ENCODE measurements at regions not wholly inside any gene's neighbourhood (a gene's known extent, or its start where the extent isn't known, plus 50 kb on each side); places are given as distances from the start of the nearest gene placed in this dataset.

- FAIRE-seq: no peak
- no peak for DNase-seq (ENCODE audit: low read depth, low spot score)
- CTCF ChIA-PET: no interaction called here
- intact Hi-C loops (cut with micrococcal nuclease; ENCODE audit: unreplicated experiment) (no loop called here), in situ Hi-C loops (cut with MboI) (no loop called here)
- H3K4me1 ChIP-seq (ENCODE audit: control insufficient read depth, insufficient read depth, low read length): no peaks in the 10 kb centered on the region
- no peaks in the 10 kb centered on the region for H3K27me3 ChIP-seq (replicated peaks in 1 of 2; ENCODE audit: control insufficient read depth in 2 of 2, insufficient read depth in 2 of 2, low read length in 1 of 2)
- TF ChIP-seq RB1 (IDR thresholded peaks at IDR 0.05; ENCODE audit: borderline replicate concordance): no peak
- no peak for TF ChIP-seq SMAD1 (IDR thresholded peaks at IDR 0.05; ENCODE audit: low read depth, partially characterized antibody)
- TF ChIP-seq ZNF24 (IDR thresholded peaks at IDR 0.05): no peak
- no peak for TF ChIP-seq EZH2 (IDR thresholded peaks at IDR 0.05; ENCODE audit: borderline replicate concordance, control insufficient read depth, low read depth, low read length)
- TF ChIP-seq ZZZ3 (IDR thresholded peaks at IDR 0.05; ENCODE audit: control insufficient read depth, insufficient read length, low read depth): no peak
- no peak for TF ChIP-seq NR2C2 (IDR thresholded peaks at IDR 0.05; ENCODE audit: borderline replicate concordance, control insufficient read depth, insufficient read length, low read depth)
- TF ChIP-seq KLF5 (IDR thresholded peaks at IDR 0.05; ENCODE audit: partially characterized antibody): no peak
- TF ChIP-seq MYC (IDR thresholded peaks at IDR 0.05; ENCODE audit: insufficient read depth, insufficient read length, insufficient replicate concordance, low read length, severe bottlenecking): no peak
- no peak for TF ChIP-seq ZBTB33 (IDR thresholded peaks at IDR 0.05)
- TF ChIP-seq CBX5 (IDR thresholded peaks at IDR 0.05; ENCODE audit: low read depth): no peak
- TF ChIP-seq POU2F2 (IDR thresholded peaks at IDR 0.05; ENCODE audit: borderline replicate concordance, low read depth, low read length): no peak
- TF ChIP-seq BCL11A (IDR thresholded peaks at IDR 0.05; ENCODE audit: low read depth, low read length): no peak
- no peak for TF ChIP-seq DPF2 (IDR thresholded peaks at IDR 0.05)
- no peak for TF ChIP-seq SMC3 (IDR thresholded peaks at IDR 0.05; ENCODE audit: borderline replicate concordance, low read length)
- ATAC-seq: no peak
- H3K79me2 ChIP-seq (ENCODE audit: control insufficient read depth, insufficient read depth, low read length): no peaks in the 10 kb centered on the region
- SMC1A ChIA-PET (ENCODE audit: uncharacterized antibody, unreplicated experiment): no interaction called here
- H4K20me1 ChIP-seq (ENCODE audit: control insufficient read depth, insufficient read depth): no peaks in the 10 kb centered on the region
- RAD21 ChIA-PET (ENCODE audit: unreplicated experiment): no interaction called here
- POLR2A ChIA-PET: no interaction called here
- H3K36me3 ChIP-seq (ENCODE audit: control insufficient read depth in 2 of 2, insufficient read depth in 2 of 2, low read length in 1 of 2): no peaks in the 10 kb centered on the region
- no peak overlapping the region for H3K27ac ChIP-seq (ENCODE audit: control insufficient read depth, insufficient read depth)
- H3K9ac ChIP-seq (ENCODE audit: control insufficient read depth, insufficient read depth, low read length): no peak overlapping the region
- 3% methylated on average over 2 of the region's 2 CpGs for WGBS (ENCODE audit: insufficient coverage, insufficient replicate concordance, low lambda C conversion rate, missing lambda C conversion rate)
- no peak overlapping the region for H2AFZ ChIP-seq (ENCODE audit: control insufficient read depth, low read depth, low read length)
- no peak overlapping the region for H3K4me2 ChIP-seq (ENCODE audit: control insufficient read depth, insufficient read depth)
- H3K4me3 ChIP-seq: no peak overlapping the region
- no TSS peak for BruUV-seq (replicated peaks)
- H3K9me3 ChIP-seq (replicated peaks; ENCODE audit: control insufficient read depth, insufficient read depth, low read length): no peaks in the 10 kb centered on the region; the same call in 2 of the 3 replicates
Observed at GRCh38 chr15:23753248-23753647, 66.1 kb upstream of the NDN start.

Data from GM12878 (cell line).